Stomach (tissue), 4 donors: ENCODE measurements at regions not wholly inside any gene's neighbourhood (a gene's known extent, or its start where the extent isn't known, plus 50 kb on each side); places are given as distances from the start of the nearest gene placed in this dataset.

Experiments used
- CTCF ChIP-seq, 7 experiments: fragments of 450-650 bp in 4 of 7; fragments of 200-600 bp in 3 of 7; sonication (generic) in 3 of 7; IDR thresholded peaks; one replicate each; pipeline ENCODE4 v1.5.1; 2016 to 2019; ENCODE audit warnings: antibody characterized with exemption in 7 of 7, control low read depth in 2 of 7, mild to moderate bottlenecking in 1 of 7
- POLR2A ChIP-seq, 4 donors: fragments of 450-650 bp; IDR thresholded peaks; one replicate each; pipeline ENCODE4 v1.6.1; 2016; ENCODE audit warnings: antibody characterized with exemption in 4 of 4, control low read depth in 2 of 4, mild to moderate bottlenecking in 1 of 4, moderate library complexity in 1 of 4

GRCh38 chr15:96693515-96693914 lies 363.0 kb downstream of the NR2F2 start:
- TF ChIP-seq CTCF (IDR thresholded peaks at IDR 0.05) (no peak), POLR2A (IDR thresholded peaks at IDR 0.05) (no peak)
